Activated CD8-positive, alpha-beta memory T cell treated with anti-CD3 and anti-CD28 coated beads, Interleukin-2, amount 10 ng/mL, durations not matched to agents 7 days and 5 days (primary cell): ENCODE measurements at regions not wholly inside any gene's neighbourhood (a gene's known extent, or its start where the extent isn't known, plus 50 kb on each side); places are given as distances from the start of the nearest gene placed in this dataset.
"Not testable (repeated sequence)": the region's sequence is repeated elsewhere in the genome, so short reads cannot be mapped to it uniquely, and the experiment has no call there.

Source experiments
- ATAC-seq: fragments of 150-1000 bp; cut with Tn5 transposase; one replicate; pipeline ENCODE4 v1.10.0; 2021; ENCODE audit warnings: moderate library complexity
- CTCF ChIA-PET: fragments of 350-600 bp; sonication (Branson Sonifier 250); formaldehyde crosslinking; loops from one replicate; lab custom pipeline; 2021; ENCODE audit warnings: antibody characterized with exemption; lab: Charles Lee
- DNase-seq: peaks from one replicate; pipeline ENCODE4 v3.0.0-alpha.2; 2020
- H3K27ac Mint-ChIP-seq: one replicate; pipeline ENCODE4 v1.8.0; 2021; ENCODE audit warnings: mild to moderate bottlenecking, mixed read lengths
- H3K27me3 Mint-ChIP-seq: one replicate; pipeline ENCODE4 v1.8.0; 2021; ENCODE audit warnings: mixed read lengths
- H3K36me3 Mint-ChIP-seq: one replicate; pipeline ENCODE4 v1.8.0; 2021; ENCODE audit warnings: mild to moderate bottlenecking, mixed read lengths
- H3K4me1 Mint-ChIP-seq: one replicate; pipeline ENCODE4 v1.8.0; 2021; ENCODE audit warnings: mixed read lengths
- H3K4me3 Mint-ChIP-seq: one replicate; pipeline ENCODE4 v1.8.0; 2021; ENCODE audit warnings: mild to moderate bottlenecking, moderate library complexity, mixed read lengths
- H3K9me3 Mint-ChIP-seq: one replicate; pipeline ENCODE4 v1.8.0; 2022; ENCODE audit warnings: low read depth, mixed read lengths

DNA sequence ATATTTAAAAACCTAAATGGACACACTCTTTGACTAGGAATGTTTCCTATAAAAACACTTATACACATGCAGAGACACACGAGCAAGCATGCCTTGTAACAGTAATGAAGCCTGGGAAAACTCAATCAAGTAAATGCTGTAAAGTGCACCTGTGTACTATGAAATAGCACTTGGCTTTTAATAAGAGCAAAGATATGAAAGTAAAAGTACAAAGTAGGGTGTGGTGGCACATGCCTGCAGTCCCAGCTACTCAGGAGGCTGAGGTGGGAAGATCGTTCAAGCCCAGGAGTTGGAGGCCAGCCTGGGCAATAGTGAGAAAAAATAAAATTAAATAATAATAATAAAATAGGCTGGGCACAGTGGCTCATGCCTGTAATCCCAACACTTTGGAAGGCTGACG, 166.9 kb upstream of the GRK3 start:
- Mint-ChIP-seq H3K4me3 (no peak overlapping the region), H3K4me1 (peaks cover 53% of the 10 kb centered on the region), H3K9me3 (no peaks in the 10 kb centered on the region), H3K27me3 (no peaks in the 10 kb centered on the region), H3K27ac (peak overlapping the region; percentile 52), H3K36me3 (peaks cover 5% of the 10 kb centered on the region)
- ATAC-seq (no peak), DNase-seq (no peak)
- CTCF ChIA-PET: interaction anchor here (0.8 kb wide), 1 partner anchor 13 kb away, joined by 3 read pairs; no protein-coding TSS in a partner anchor

DNA sequence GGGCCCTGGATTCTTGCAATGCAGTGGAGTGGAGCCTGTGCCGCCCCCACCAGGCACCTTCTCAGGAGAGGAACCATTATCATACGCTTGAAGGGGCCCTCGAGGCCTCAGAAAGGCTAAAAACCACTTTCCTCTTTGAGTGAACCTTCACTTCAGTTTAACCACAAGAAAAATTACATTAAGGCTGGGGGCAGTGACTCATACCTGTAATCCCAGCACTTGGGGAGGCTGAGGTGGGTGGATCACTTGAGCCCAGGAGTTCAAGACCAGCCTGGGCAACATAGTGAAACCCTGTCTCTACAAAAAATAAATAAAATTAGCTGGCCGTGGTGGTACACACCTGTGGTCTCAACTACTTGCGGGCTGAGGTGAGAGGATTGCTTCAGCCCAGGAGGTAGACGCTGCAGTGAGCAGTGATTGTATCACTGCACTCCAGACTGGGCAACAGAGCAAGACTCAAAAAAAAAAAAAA, 165.8 kb upstream of the GRK3 start:
- H3K27ac Mint-ChIP-seq: peak overlapping the region; percentile 36

DNA sequence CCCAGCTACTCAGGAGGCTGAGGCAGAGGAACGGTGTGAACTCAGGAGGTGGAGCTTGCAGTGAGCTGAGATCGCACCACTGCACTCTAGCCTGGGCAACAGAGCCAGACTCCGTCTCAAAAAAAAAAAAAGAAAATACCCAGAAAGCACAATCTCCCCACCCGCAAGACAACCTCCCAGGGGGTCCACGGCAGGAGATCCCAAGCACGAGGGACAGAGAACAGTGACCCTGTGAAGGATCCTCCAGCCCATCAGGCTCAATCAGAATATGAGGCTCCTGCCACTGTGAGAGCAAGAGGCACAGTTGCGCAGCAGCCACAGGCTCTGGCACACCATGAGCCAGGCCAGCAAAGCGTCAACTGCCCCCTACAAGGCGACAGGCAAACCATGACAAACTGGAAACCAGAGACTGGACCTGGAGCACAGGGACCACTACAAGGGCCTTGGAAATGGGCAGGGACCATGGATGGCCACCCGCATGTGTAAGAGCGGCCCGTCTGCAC, 164.8 kb upstream of the GRK3 start:
- peaks cover 67% of the 10 kb centered on the region for H3K4me1 Mint-ChIP-seq

More for the DNA sequence above, 165.8 kb upstream of the GRK3 start:
- DNase-seq: peak; percentile 72
- not testable (repeated sequence) for H3K9me3 Mint-ChIP-seq, H3K27me3 Mint-ChIP-seq, H3K36me3 Mint-ChIP-seq, H3K4me3 Mint-ChIP-seq
- ATAC-seq: peak; percentile 80
- CTCF ChIA-PET: interaction anchor here (0.8 kb wide), 1 partner anchor 12 kb away, joined by 3 read pairs; no protein-coding TSS in a partner anchor
- peaks cover 60% of the 10 kb centered on the region for H3K4me1 Mint-ChIP-seq

GRCh38 chr22:25402160-25402500, 162.3 kb upstream of the GRK3 start:
- CTCF ChIA-PET: no interaction called here

More for the DNA sequence above, 164.8 kb upstream of the GRK3 start:
- Mint-ChIP-seq H3K9me3 (no peaks in the 10 kb centered on the region), H3K36me3 (peaks cover 5% of the 10 kb centered on the region), H3K27ac (no peak overlapping the region), H3K27me3 (no peaks in the 10 kb centered on the region), H3K4me3 (no peak overlapping the region)
- CTCF ChIA-PET: no interaction called here
- DNase-seq: no peak
- ATAC-seq: no peak

DNA sequence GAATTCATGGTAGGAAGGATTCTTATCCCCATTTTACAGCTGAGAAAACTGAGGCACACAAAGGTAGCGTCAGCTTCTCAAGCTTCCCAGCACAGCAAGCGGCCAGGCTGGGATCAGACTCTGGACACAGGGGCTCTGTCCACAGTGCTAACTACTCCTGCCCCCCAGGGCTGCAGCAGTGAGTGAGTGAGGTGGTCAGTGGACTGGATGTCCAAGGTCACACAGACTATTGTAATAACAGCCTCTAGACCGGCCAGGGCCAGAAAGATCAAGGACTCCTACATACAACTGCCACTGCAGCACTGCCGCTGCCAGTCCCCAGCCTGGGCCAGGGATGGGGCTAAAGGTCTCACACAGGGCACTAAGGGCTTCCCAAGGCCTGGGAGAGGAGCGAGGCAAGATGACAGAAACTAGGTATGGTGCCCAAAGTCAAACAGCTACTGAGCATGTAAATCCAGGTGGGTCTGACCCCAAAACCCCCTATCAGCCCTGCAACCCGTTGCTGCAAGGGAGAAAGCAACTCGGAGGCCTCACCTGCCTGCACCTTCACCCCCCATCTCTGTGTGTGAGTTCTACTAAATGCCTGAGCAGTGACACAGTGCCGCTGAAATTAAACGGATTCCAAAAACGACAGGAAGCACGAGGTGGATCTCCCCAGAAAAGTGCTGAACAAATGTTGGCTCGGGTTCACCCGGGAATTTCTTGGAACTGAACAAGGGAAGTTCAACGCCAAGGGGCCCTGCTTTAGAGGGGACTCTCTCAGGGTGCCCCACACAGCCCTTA, 161.8 kb upstream of the GRK3 start:
- DNase-seq (no peak), ATAC-seq (no peak)
- peaks cover 56% of the 10 kb centered on the region for H3K4me1 Mint-ChIP-seq
- CTCF ChIA-PET: interaction anchor here (1.5 kb wide), 1 partner anchor 44 kb away, joined by 3 read pairs; no protein-coding TSS in a partner anchor
- H3K27ac Mint-ChIP-seq: no peak overlapping the region
- H3K4me3 Mint-ChIP-seq: no peak overlapping the region
- H3K9me3 Mint-ChIP-seq: no peaks in the 10 kb centered on the region
- no peaks in the 10 kb centered on the region for H3K36me3 Mint-ChIP-seq
- H3K27me3 Mint-ChIP-seq: no peaks in the 10 kb centered on the region

More at GRCh38 chr22:25402160-25402500, 162.3 kb upstream of the GRK3 start:
- H3K36me3 Mint-ChIP-seq: peaks cover 3% of the 10 kb centered on the region
- H3K9me3 Mint-ChIP-seq: no peaks in the 10 kb centered on the region
- peaks cover 60% of the 10 kb centered on the region for H3K4me1 Mint-ChIP-seq
- no peaks in the 10 kb centered on the region for H3K27me3 Mint-ChIP-seq
- H3K27ac Mint-ChIP-seq: no peak overlapping the region
- DNase-seq (no peak), ATAC-seq (no peak)
- no peak overlapping the region for H3K4me3 Mint-ChIP-seq

DNA sequence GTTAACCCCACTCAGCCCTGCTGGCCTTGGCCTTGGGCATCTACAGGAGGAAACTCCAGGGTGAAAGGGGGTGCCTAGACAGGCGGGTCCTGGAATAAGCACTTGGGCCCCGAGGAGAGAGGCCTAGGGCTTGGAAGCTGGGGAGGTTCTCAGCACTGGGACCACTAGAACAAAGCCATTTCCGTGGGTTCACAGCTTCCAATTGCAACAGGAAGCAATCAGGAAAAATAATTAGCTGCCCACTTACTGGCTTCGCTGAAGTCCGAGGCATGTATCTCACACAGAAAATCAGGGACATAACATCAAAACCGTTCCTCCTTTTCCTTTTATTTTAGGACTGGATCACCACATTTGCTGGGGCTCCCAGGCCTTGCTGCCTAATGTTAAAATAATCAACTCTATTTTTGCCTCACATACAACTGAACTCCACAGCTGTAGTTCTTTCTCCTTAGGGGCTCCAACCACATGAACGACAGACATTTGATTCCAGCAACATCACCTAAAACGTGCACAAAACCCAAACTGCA, 161.1 kb upstream of the GRK3 start:
- Mint-ChIP-seq H3K27me3 (no peaks in the 10 kb centered on the region), H3K4me1 (peaks cover 50% of the 10 kb centered on the region), H3K36me3 (no peaks in the 10 kb centered on the region), H3K9me3 (no peaks in the 10 kb centered on the region), H3K4me3 (peak overlapping the region; percentile 81), H3K27ac (peak overlapping the region; percentile 64)
- ATAC-seq (no peak), DNase-seq (no peak)
- CTCF ChIA-PET: interaction anchor here (1.0 to 1.5 kb wide), 2 partner anchors 41 to 44 kb away, joined by 3 to 6 read pairs; no protein-coding TSS in a partner anchor

- CTCF ChIA-PET: interaction anchor here (1.0 to 1.5 kb wide), 2 partner anchors 41 to 43 kb away, joined by 3 to 6 read pairs; no protein-coding TSS in a partner anchor
- H3K4me1 Mint-ChIP-seq: peaks cover 44% of the 10 kb centered on the region
- no peaks in the 10 kb centered on the region for H3K36me3 Mint-ChIP-seq
- no peaks in the 10 kb centered on the region for H3K27me3 Mint-ChIP-seq
- peak overlapping the region; percentile 81 for H3K4me3 Mint-ChIP-seq
- H3K27ac Mint-ChIP-seq: peak overlapping the region; percentile 64
- ATAC-seq (no peak), DNase-seq (no peak)
- H3K9me3 Mint-ChIP-seq: no peaks in the 10 kb centered on the region
Measured at GRCh38 chr22:25403811-25404471, 160.5 kb upstream of the GRK3 start.

DNA sequence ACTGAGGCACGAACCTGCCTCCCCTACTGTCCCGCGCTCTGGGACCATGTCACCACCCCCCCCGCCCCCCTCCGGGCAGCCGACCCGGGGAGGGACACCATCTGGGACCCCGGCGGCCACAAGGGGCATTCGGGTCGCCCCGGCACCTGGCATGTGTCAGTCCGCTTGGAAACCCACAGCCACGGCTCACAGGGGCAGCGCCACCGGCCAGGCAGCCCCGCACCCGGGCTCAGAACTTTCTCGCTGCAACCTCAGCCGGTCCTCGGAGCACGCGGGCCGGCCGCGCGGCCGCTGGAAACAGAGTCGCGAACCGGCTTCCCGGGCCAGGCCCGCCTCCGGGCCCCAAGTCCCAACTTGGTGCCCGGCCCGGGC, 159.9 kb upstream of the GRK3 start:
- CTCF ChIA-PET: no interaction called here
- H3K4me3 Mint-ChIP-seq: peak overlapping the region; percentile 81
- DNase-seq (no peak), ATAC-seq (no peak)
- H3K27me3 Mint-ChIP-seq: no peaks in the 10 kb centered on the region
- H3K36me3 Mint-ChIP-seq: no peaks in the 10 kb centered on the region
- no peaks in the 10 kb centered on the region for H3K9me3 Mint-ChIP-seq
- H3K4me1 Mint-ChIP-seq: peaks cover 44% of the 10 kb centered on the region
- no peak overlapping the region for H3K27ac Mint-ChIP-seq

DNA sequence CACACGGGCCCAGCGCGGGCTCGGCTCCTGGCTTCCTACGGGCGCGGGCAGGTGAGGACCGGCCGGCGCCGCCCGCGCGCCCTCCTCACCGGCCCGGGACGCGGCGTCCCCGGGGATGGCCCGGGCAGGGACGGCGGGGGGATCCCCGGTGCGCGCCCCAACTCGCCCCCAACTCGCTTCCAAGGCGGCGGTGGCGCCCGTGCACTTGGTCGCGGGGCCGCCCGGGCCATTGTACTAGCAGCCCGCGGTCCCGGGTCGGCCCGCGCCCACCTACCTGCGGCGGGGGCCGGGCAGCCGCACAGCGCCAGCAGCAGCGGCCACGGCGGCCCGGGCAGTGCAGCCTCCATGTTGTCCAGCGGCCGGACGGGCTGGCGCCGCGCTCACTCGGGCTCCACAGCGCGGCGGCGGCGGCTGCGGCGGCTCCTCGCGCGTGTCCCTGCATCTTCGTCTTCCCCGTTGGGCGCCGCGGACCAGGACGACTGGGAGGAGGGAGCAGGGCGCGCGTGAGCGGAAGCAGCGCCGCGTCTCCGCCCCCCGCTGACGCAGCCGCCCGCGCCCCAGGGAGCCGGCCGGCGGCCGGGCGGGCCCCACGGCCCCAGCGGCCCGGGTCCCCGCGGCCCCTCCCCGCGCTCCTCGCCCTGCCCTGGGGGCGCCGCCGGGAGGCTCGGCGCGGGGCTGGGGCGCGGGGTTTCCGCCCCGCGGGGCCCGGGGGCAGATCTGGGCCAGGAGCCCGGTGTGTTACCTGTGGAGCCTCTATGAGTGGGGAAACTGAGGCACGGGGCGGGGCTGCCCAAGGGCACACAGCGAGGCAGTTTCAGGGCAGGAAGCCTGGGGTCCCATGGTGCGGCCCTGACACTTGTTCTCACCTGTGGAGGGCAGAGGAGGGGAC, 159.3 kb upstream of the GRK3 start:
- Mint-ChIP-seq H3K36me3 (no peaks in the 10 kb centered on the region), H3K9me3 (no peaks in the 10 kb centered on the region), H3K27me3 (no peaks in the 10 kb centered on the region), H3K4me3 (peak overlapping the region; percentile 65), H3K27ac (peak overlapping the region; percentile 63), H3K4me1 (peaks cover 40% of the 10 kb centered on the region)
- CTCF ChIA-PET: no interaction called here
- DNase-seq (peak; percentile 79), ATAC-seq (peak; percentile 92)

DNA sequence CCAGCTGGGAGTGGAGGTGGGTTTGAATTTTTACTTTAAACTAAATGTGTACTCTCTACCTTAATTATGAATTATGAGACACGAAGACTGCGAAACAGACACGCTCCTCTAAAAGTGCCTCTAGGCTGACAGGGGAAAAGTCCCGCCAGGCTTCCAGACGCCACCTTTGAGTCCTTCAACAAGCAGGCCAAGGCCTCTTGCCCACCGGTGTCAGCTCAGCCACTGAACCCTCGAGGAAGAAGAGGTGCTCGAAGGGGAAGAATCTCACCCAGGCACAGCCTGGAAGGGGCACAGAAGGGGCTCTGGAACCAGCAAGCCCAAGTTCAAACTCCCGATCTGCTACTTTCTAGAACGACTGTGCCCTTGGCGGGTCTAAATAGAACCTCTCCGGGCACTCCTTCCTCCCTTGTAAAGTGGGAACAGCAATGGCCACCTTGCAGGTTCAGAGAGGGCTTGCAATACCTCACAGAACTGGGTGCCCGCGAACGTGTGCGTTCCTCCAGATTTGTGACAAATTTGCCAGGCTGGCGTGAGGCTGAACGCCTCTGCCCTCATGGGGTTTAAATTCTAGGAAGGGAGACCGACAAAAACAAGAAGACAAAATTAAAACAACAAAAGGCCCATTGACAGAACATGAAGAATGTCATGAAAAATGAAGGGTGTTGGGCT, 158.5 kb upstream of the GRK3 start:
- ATAC-seq: no peak
- H3K9me3 Mint-ChIP-seq: no peaks in the 10 kb centered on the region
- peak overlapping the region; percentile 65 for H3K4me3 Mint-ChIP-seq
- H3K27ac Mint-ChIP-seq: peak overlapping the region; percentile 66
- CTCF ChIA-PET: no interaction called here
- H3K36me3 Mint-ChIP-seq: no peaks in the 10 kb centered on the region
- H3K27me3 Mint-ChIP-seq: no peaks in the 10 kb centered on the region
- peaks cover 43% of the 10 kb centered on the region for H3K4me1 Mint-ChIP-seq
- no peak for DNase-seq

GRCh38 chr22:25406510-25407210, 157.8 kb upstream of the GRK3 start:
- ATAC-seq: no peak
- Mint-ChIP-seq H3K4me1 (peaks cover 46% of the 10 kb centered on the region), H3K27ac (peak overlapping the region; percentile 66), H3K4me3 (peak overlapping the region; percentile 65), H3K9me3 (no peaks in the 10 kb centered on the region), H3K27me3 (no peaks in the 10 kb centered on the region), H3K36me3 (no peaks in the 10 kb centered on the region)
- no peak for DNase-seq
- CTCF ChIA-PET: no interaction called here
